ENCODE measurements at regions not wholly inside any gene's neighbourhood (a gene's known extent, or its start where the extent isn't known, plus 50 kb on each side); places are given as distances from the start of the nearest gene placed in this dataset.

DNA sequence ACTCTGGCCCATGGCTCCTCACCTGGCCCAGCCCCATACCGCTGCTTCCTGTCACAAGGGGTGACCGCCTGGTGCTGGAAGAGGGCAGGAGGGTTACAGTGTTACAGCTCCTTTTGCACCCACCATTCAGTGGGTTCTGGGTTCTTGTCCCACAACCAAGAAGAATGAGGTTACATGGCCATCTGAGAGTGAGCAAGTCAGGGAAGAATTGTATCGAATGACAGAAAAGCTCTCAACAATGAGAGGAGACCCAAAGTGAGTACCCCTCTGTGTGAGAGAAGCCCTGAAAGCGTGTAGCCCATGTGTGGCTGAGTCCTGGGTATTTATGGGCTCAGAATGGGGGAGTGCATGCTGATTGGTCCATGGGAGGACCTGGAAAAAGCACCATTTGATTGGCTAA is 888.5 kb downstream of the ADGRL2 start:
- no peak for DNase-seq (ENCODE audit: low read depth)

DNA sequence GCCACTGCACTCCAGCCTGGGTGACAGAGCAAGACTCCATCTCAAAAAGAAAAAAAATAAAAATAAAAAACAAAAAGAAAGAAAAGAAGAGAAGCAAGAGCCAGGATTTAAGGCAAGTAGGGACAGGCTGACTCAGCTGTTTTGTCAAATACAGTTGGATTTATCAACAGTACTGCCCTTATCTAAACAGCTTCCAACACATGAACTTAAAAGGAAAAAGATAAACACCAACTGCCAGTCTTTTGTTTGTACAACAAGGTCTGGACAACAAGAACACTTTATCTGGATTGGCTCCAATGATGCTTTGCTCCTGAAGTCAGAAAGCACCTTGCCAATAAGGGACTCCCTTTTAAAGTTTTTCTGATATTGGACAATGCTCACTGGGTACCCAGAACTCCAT is 886.0 kb downstream of the ADGRL2 start:
- no peak for DNase-seq (ENCODE audit: low read depth)

DNA sequence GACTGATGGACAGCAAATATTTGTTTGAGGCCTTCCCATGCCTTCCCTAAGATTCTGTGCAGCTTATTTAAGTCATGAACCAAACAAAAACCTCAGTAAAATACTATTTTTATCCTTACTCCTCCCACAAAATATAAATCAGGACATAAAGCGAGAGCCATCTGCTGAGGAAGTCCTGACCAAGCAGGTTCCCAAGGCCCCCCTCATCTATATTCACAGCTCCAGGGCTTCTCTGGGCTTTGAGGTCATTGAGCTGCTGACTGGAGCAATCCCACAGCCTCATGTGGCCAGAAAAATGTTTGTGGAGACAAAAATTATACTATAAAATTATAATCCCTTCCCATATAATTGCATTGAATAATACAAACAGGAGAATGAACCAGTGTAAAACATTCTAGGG is 846.2 kb downstream of the ADGRL2 start:
- no peak for DNase-seq (ENCODE audit: low read depth)

DNA sequence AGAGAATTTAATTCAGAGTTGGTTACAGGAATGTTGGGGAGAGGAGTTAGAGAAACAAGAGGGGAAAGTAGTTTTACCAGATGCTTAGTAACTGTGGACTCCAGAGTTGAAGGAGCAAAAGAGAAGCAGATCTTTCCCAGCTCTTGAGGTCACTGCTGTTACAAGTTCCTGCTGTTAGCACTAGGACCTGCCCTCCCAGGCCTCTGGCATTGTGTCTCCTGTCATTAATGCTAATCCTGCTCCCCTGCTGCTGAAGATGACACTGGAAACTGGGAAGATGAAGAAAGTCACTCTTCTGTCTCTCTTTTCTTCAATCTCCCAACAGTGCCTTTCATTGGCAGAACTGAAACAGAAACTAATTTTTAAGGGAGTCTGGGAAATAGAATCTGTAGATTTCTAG is 845.6 kb downstream of the ADGRL2 start:
- DNase-seq (ENCODE audit: low read depth): no peak

DNA sequence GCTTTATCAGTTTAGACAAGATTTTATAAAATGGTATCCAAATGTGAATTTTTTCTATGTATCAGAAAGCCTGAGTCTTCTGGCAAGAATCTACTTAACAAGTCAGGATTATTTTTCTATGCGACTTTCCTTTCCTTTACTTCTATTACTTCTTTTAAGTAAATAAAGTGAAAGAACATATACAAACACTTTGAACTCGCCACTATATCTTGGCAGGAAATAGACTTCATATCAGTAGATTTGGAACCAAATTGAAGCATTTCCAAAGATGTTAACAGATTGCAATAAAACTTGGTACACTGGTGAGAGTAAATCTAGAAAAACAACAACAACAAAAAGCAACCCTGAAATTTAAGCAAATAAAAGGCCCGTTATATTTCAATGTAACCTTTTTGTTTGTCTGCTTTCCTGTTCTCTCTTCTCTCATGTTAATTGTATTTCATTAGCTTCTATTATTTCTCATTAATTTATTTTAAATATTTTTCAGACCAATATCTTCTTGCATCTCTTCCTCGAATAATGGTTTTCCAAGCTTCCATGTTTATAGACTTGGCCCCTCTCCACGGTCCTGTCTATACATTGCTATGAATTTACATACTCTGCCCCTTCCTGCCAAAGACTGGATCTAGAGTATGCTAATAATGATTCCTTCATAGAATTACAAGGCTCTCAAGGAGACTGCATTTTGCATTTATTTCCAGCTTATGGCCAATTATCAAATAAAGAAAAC is 843.6 kb downstream of the ADGRL2 start:
- DNase-seq (ENCODE audit: low read depth): no peak

- no peak for DNase-seq (ENCODE audit: low read depth)
Measured at GRCh38 chr1:82640352-82640751, 839.6 kb downstream of the ADGRL2 start.

- DNase-seq (ENCODE audit: low read depth): no peak
Measured at GRCh38 chr1:82634266-82634665, 833.5 kb downstream of the ADGRL2 start.

DNA sequence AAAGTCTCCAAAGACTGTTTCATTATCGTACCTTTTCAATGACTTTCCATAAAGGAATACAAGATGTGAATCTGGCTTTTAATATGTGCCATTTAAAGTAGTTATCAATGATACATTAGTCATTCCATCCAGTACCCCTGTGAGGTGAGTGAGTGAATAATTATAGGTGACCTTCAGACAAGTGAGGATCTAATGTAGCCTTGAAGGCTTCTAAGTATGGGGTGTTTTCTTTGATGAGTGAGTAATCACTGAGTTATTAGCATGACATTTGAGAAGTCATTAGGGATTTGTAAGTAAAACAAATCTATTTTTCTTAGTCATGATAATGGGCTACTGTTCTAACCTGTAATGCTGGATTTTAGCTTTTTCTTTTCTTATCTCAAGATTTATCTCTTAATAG is 831.4 kb downstream of the ADGRL2 start:
- no peak for DNase-seq (ENCODE audit: low read depth)

- no peak for DNase-seq (ENCODE audit: low read depth)
Measured at GRCh38 chr1:82628887-82629286, 828.2 kb downstream of the ADGRL2 start.

DNA sequence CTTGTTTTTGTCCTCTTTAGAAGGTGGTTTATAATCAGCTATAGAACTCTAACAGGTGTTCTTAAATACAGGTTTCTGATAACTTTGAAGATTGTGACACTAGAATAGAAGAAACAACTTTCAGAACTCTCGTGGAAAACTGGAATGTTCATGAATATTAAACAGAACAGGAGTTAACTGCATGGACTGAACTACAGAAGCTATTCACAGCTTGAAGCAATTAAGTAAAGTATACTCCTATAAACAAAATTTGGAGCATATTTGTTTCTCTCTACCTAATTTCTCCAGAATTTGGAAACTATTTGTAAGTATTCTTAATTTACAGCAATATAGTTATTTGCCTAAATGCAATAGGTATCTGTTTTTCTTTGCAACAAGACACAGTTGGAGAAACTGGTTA is 824.8 kb downstream of the ADGRL2 start:
- no peak for DNase-seq (ENCODE audit: low read depth)

- no peak for DNase-seq (ENCODE audit: low read depth)
Measured at GRCh38 chr1:82621076-82621475, 820.3 kb downstream of the ADGRL2 start.

GRCh38 chr1:82614090-82614489 is 813.4 kb downstream of the ADGRL2 start:
- no peak for DNase-seq (ENCODE audit: low read depth)

DNA sequence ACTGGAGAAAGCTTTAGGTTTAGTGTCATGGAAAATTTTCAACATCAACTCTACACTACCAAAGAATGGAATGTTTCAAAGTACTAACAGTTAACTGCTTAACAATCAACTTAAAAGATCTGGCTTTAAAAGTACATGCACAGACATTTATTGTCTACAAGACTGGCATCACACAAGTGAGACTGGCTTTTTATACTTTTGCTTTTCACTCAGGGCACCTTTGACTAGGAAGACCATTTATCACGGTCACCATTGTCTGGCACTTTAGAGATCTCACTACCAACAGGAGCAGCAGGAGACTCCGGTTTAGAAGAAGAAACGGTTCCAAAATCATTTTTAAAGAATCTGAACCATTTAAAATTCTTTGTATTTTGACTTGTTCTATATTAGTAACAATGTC is 812.3 kb downstream of the ADGRL2 start:
- no peak for DNase-seq (ENCODE audit: low read depth)

DNA sequence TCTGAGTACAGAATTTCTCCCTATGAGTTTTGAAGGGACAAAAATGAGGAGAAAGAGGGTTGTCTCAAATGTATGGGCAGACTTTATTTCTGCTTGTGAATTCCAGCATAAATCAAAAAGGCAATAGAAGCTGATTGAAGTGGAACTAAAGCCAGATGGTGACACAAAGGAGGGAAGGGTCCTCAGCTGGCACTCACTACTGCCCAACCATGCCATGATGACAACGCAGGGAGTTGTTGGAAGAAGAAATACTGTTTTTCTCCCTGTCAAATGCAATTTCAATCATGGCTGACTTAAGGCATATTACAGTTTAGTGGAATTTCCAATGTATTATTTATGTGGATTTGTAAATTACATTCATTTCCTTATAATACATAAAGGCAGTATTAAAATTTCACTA is 805.8 kb downstream of the ADGRL2 start:
- DNase-seq (ENCODE audit: low read depth): no peak

DNA sequence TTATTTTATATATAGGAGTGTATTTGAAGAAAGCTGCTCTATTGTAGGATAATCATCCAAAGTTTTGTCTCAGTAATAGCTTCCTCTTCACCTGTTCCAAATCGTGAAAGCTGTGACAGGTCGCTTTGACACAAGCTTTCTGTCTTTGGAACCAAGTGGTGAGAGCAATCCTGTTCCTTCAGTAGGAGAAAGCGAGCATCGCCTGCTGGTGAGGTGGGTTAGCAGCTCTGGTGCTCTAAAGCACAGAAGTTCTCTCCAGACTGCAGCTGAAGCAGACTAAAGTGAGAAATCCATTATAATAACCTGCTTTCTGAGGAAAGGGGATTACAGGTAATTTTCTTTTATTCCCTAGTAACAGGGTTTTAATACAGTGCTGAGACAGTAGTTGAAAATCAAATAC is 803.8 kb downstream of the ADGRL2 start:
- DNase-seq (ENCODE audit: low read depth): no peak

DNA sequence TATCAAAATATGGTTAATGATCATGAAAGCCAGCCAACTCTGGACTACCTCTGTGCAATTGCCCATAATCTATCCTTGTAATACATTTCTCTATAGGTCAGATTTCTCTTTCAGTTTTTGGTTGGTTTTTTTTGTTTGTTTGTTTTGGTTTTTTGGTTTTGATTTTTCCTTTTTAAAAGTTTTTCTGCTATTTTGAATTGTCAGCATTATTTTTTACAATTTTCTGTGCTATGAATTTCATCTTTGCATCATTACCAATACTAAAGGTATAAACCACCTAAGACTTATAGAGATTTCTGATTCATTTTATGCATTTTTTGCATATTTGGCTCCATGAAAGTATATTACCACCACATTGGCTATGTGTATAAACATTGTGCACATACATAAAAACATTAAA is 799.6 kb downstream of the ADGRL2 start:
- no peak for DNase-seq (ENCODE audit: low read depth)

- DNase-seq (ENCODE audit: low read depth): no peak
Measured at GRCh38 chr1:82598812-82599211, 798.1 kb downstream of the ADGRL2 start.

DNA sequence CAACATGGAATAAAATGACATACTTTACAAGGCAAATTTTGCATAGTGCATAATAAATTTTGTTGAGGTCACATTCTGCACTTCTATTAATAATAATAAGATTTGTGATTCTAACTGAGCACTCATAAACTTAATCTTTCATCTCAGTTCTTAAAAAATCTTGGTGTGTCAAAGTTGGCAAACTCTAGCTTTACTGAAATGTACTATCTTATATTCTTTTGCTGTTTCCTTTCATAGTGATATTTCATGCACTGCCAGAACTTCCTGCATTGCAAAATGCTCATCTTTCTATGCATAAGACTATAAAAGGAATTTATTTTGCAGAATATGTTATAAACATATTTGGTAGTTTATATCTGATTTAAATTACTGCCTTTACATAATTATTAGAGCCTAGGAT is 797.6 kb downstream of the ADGRL2 start:
- no peak for DNase-seq (ENCODE audit: low read depth)

DNA sequence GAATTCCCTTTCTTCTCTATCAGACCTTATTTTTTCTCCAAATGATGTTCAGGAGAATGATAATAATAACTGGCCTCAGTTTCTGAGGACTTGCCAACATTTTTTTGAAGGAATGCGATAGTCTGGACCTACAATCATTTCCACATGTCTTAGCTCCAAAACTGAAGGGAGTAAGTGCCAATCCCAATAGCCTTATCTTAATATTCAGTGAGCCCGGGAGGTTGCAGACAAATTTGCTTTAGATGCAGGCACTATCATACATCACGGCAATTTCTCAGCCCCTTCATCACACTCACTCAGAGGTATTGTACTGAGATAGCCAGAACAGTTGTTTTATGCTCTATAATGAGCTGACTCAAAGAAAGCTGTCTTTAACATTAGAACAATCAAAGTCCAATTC is 796.9 kb downstream of the ADGRL2 start:
- DNase-seq (ENCODE audit: low read depth): no peak

DNA sequence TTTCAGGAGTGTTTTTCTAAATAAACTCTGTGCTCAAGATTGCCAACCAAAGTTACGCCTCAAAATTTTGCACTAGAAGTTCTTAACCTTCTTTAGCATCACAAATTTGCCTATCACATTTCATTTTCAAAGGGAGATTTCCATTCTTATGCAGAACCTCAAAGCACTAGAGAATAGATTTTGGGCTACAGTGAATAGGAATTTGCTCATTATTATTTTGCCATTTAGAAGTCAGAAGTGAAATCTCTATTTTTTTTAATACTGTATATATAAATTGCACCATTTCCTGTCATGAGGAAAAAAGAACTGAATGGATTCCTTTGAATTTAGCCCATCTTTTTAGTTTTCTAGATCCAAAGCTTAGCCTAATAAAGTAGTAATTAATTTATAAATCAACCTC is 796.4 kb downstream of the ADGRL2 start:
- DNase-seq (ENCODE audit: low read depth): no peak

GRCh38 chr1:82593561-82593960 is 792.8 kb downstream of the ADGRL2 start:
- no peak for DNase-seq (ENCODE audit: low read depth)

DNA sequence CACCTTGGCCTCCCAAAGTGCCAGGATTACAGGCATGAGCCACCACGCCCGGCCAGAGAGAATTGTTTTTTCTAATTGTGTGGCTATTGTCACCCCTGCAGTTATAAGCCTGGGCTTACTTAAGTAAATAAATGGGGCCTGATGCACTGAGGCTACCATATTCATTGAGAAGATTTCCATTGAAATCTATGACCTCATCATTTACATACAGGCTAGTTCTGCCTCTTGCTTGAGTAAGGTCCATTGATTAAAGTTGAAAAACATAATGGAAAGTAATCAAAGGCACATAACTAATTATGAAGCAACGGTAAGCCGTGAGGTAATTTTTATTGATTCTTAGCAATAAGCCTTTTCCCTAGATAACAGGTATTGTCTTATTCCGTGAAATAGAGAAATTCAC is 788.9 kb downstream of the ADGRL2 start:
- DNase-seq (ENCODE audit: low read depth): no peak

DNA sequence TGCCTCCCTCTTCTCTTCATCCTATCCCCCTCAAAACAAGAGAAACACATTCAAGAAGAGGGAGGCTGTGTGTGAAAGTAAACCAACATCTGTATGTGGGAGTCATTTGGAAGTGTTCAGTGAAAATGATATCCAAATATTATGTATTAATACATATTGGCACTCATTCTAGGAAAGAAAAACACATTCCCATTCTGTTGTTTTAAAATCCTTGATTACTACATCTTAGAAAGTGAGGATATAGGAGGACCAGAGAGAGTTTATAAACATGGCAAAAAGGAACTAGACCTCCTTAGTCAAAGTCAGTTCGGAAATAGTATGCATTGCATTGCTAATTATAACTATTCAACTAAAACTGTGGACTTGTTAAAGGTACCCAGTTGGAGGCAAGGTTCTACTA is 786.6 kb downstream of the ADGRL2 start:
- no peak for DNase-seq (ENCODE audit: low read depth)

GRCh38 chr1:82586473-82586872 is 785.7 kb downstream of the ADGRL2 start:
- DNase-seq (ENCODE audit: low read depth): no peak

Data from RPMI7951 (cell line).